Caki2 (cell line): ENCODE measurements at regions not wholly inside any gene's neighbourhood (a gene's known extent, or its start where the extent isn't known, plus 50 kb on each side); places are given as distances from the start of the nearest gene placed in this dataset.

Experiments used
- DNase-seq: peaks from one replicate; pipeline ENCODE4 v3.0.0-alpha.2; 2015; ENCODE audit warnings: low read depth
- in situ Hi-C: cut with HindIII; loops from 2 replicates; pipeline ENCODE4 v1.10.0; 2016; ENCODE audit warnings: low sequenced_read_pairs, low pct_unique_long_range_greater_than_20kb, mixed read lengths

GRCh38 chr6:141498977-141499376 lies 633.7 kb upstream of the GJE1 start:
- DNase-seq: no peak
- in situ Hi-C loops: no loop called here

DNA sequence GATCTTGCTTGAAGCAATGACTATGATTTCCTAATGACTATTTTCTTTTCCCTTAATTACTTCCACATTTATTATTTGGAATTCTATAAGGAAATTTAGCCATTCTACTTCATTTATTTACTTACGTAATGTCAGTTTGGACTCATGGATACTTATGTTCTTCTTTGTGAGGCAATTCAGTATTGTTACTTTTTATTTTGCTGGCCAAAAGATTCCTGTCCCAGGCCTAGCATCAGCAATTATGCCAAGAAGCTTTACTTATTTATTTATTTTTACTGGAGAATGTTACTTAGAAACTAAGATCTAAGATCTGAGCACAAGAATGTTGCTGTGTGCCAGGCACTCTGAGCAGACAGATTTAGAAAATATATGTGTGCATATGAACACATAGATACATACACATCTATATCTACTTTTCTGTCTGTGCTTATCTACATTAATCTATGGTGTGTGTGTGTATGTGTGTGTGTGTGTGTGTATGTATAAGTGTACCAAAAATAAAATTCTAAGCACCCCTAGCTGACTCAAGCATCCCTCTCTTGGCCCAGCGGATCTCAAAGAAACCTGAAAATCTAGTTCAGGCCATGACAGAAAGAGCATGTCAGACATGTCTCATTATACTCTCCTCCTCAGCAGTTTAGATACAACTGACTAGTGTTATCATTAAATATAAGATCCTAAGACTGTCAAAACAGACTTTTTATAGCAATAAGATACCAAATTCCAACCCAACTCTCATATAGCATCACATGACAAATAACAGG lies 640.0 kb upstream of the GJE1 start:
- in situ Hi-C loops: no loop called here
- no peak for DNase-seq

DNA sequence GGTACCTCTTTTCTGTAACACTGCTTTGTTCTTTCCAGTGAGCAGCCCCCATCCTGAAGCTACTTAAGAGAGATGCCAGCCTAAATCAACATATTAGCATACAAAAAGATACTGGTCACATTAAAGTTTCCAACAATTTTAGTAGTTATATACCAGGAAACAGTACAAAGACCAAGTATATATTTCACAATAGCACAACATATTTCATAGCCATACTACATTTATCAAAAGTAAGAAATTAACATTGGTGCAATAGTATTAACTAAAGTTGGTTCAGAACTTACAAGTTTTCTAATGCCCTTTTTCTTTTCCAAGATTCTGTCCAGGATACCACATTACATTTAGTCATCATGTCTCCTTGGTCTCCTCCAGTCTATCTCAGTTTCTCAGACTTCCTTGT lies 641.0 kb upstream of the GJE1 start:
- no peak for DNase-seq
- in situ Hi-C loops: no loop called here

DNA sequence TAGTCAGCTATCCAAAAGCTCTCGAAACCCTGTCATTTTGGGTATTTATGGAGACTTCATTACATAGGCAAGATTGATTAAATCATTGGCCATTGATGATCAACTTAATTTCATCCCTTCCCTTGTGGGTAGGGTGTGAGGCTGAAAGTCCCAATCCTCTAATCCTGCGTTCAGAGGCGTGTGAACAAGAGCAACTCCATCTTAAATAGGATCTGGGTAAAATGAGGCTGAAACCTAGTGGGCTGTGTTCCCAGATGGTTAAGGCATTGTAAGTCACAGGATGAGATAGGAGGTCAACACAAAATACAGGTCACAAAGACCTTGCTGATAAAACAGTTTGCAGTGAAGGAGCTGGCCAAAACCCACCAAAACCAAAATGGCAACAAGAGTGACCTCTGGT lies 641.7 kb upstream of the GJE1 start:
- no peak for DNase-seq
- in situ Hi-C loops: no loop called here

DNA sequence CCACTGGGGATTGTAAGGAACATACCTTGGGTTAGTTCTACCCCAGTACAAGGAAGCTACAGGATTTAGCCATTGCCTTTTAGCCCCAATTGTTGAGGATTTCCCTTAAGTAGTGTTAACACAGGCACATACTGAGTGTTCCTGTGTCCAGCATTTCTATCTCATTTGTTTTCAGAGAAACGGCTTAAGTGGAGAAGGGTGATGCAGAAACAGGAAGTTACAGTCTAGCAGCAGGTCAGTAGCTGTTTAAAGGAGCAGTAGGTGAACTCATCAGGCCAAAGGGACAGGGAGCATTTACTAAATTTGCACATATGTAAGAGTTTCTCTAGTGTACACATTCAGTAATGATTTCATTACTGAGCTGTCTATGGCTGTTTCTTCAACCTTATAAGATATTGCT lies 644.2 kb upstream of the GJE1 start:
- in situ Hi-C loops: no loop called here
- no peak for DNase-seq

GRCh38 chr6:141486942-141487341 lies 645.8 kb upstream of the GJE1 start:
- in situ Hi-C loops: no loop called here

DNA sequence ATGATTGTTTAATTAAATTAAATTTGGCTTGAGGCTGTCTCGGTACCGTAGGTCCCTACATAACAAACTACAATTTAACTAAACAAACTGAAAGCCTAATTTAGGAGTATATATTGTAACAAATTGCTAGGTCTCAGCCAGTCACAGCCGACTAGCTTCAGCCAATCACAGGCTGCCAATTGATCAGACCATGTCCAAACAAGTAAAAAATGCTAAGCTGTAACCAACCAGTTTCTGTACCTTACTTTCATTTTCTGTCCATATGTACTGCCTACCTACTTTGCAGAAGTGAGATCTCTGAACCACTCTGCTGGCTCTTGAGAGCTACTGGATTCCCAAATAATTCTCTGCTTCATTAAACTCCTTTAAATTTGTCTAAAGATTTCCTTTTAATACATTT lies 648.0 kb upstream of the GJE1 start:
- in situ Hi-C loops: no loop called here
- no peak for DNase-seq

More at GRCh38 chr6:141486942-141487341, 645.8 kb upstream of the GJE1 start:
- DNase-seq: no peak

DNA sequence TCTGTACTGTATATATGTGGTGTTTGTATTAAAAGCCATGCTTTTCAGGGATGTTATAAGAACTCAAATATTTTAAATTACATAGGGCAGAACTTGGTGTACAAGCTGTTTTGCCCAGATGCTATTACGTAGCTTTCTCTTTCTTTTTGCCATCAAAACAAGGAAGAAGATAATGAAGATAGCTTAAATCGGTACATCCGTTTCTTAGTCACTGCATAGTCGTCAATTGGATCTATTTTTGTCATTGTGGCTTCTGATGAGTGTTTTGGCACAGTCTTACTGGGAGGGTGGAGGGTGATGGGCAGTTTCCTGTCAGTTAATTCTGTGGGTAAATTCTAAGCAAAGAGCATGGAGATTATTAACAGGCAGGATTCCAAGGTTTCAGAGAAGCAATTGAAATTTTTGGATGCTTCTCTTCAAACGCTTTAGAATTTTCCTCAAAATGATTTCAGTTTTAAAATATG lies 649.1 kb upstream of the GJE1 start:
- DNase-seq: peak; percentile 68
- in situ Hi-C loops: no loop called here

GRCh38 chr6:141482796-141483597 lies 649.7 kb upstream of the GJE1 start:
- DNase-seq: no peak
- in situ Hi-C loops: no loop called here

GRCh38 chr6:141475259-141475658 lies 657.5 kb upstream of the GJE1 start:
- in situ Hi-C loops: no loop called here
- no peak for DNase-seq

DNA sequence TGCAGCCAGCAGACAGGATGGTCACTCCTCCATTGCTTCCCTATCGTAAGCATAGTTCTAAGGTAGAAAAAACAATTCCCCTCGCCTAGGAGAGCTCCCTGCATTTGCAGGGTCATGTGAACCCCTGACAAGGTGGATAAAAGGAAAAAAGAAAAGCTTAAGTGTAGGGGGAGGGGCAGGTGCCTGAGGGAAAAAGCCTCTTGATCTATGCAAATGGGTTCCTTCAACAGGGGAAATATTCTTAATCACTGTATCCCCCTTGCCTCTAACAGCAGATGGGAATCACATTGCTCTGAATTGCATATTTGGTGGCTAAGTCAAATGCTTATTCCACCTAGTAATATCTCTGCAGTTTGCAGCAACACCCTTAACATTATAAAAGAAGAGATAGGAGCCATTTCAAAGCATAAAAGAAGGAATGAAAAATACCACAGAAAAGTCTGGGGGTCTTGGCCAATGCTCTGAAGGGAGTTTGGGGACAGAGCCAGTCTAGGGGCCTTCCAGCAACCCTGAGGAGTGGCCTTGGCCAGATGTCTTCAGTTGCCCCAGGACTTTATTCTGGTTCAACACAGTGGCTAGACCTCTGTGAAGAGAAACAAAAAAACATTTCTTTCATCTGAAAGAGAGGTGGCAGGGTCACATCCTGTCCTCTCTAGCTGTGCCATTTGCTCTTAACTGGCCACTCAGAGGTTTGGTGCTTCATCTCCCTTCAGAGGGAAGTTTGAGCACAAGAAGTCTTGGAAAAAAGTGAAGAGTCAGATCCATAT lies 660.4 kb upstream of the GJE1 start:
- in situ Hi-C loops: no loop called here
- DNase-seq: no peak

- no peak for DNase-seq
- in situ Hi-C loops: no loop called here
These were observed 661.9 kb upstream of the GJE1 start for GRCh38 chr6:141470810-141471209.

- DNase-seq: no peak
- in situ Hi-C loops: no loop called here
These were observed 664.8 kb upstream of the GJE1 start for GRCh38 chr6:141467881-141468280.

DNA sequence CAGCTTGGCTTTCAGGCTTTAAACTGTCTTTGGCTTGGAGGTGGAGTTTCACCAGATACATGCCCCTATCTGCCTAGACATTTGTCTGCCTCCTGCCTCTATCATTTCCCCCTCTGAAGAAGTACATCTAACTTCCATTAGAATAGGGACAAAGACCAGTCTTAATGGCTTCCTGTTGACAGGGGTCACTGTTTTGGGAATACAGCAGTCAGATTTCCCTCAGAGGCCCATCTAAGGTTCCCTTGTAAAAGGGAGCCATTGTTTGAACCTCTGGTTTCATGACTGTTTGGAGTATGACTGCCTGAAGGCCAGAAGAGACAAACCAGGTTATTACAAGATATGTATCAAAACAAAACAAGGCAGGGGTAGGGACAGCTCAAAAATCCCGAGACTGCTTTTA lies 665.7 kb upstream of the GJE1 start:
- no peak for DNase-seq
- in situ Hi-C loops: no loop called here

GRCh38 chr6:141464896-141465295 lies 667.8 kb upstream of the GJE1 start:
- DNase-seq: no peak
- in situ Hi-C loops: no loop called here

DNA sequence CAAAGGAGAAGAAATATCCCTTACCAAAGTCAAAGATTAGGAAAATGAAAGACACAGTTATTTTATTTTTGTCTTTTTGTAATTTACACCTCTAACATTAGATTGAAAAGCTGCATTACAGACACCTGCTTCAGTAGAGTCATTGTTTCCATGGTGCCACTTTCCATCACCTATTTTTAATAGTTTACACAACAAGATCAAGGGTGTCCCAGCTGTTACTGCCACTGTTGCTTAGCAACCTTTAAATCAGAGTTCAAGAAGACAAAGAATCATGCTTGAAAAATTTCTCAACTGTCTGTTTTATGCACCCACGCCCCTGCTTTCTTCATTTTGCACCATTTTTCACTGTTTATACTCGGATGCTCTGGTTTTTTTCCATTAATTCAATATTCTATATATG lies 668.2 kb upstream of the GJE1 start:
- in situ Hi-C loops: no loop called here
- DNase-seq: peak; percentile 14

DNA sequence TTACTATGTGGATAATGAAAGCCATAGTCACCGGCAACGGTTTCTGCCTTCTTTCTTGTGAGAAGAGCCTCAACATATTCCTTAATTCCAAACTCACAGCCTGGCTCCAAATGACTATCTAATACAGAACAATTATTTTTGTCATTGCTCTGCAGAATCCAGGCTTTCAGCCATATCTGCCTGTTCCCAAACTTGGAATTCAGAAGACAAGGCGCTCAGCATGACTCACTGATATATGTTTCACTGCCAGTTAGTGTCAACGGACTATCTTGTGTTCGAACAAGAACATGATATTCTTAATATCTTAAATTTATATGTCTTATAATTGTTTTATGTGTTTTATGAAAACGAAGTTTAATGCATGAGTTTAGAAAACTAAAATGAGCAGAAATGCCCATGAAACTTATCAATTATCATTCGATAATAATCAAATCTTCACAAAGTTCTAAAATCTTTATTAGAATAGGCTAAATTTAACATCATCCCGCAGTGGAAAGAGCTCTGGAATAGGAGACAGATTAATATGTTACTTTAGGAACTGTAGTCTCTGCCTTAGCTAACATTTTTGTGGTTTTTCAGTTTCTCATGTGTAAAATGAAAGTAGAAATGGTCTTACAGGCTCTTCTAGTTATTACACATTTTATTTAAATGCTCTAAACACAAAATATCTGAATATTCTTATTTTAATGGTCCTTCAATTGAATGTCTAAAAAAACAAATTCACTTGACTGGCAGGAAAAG lies 669.3 kb upstream of the GJE1 start:
- in situ Hi-C loops: no loop called here
- DNase-seq: no peak

DNA sequence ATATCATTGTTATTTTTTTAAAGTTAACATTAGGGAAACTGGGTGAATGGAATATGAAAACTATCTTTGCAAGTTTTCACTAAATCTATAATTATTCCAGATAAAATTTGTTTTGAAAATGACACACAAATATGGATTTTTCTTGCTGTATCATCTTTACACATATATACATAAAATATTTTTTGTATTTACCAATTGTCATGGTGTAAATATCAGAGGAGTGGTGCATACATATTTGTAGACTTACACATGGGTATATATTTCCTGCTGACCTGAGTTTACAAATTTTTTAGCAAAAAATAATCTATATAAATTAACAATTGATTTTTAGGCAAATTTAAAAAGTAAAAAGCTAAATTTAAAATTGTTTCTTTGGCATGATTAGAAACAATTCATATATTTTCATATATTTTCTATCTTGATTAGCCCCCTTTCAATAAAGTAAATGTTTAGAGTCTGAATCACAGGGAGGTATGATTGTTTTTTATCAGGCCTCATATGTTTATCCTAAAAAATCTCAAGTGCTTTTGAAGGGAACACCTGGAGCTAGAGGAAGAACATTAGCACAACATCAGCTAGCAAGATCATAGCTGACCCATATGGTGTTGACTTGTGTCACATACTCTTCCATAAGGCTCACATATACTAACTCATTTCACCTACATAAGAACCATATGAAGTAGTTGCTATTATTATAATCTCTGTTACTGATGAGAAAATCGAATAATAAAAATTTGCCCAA lies 671.8 kb upstream of the GJE1 start:
- in situ Hi-C loops: no loop called here
- DNase-seq: no peak
